Lower leg skin (tissue), 4 donors: ENCODE measurements at regions not wholly inside any gene's neighbourhood (a gene's known extent, or its start where the extent isn't known, plus 50 kb on each side); places are given as distances from the start of the nearest gene placed in this dataset.

ENCODE experiments used
- DNase-seq, 2 donors: peaks; one replicate each; pipeline ENCODE4 v3.0.0-alpha.2; 2019; ENCODE audit warnings: low spot score in 2 of 2
- H3K4me3 ChIP-seq: fragments of 200-600 bp; sonication (generic); 2 replicates; pipeline ENCODE4 v1.5.1; 2017; ENCODE audit warnings: mild to moderate bottlenecking, low read depth; ENCODE audit not compliant: poor library complexity, severe bottlenecking
- CTCF ChIP-seq, 3 donors: fragments of 450-650 bp; IDR thresholded peaks; one replicate each; pipeline ENCODE4 v1.5.1; 2016; ENCODE audit warnings: antibody characterized with exemption in 3 of 3, mild to moderate bottlenecking in 3 of 3, moderate library complexity in 2 of 3
- POLR2A ChIP-seq, 2 donors: fragments of 450-650 bp; IDR thresholded peaks; one replicate each; pipeline ENCODE4 v1.6.1; 2016 to 2017; ENCODE audit warnings: antibody characterized with exemption in 2 of 2, mild to moderate bottlenecking in 1 of 2, moderate library complexity in 1 of 2
- WGBS, 2 donors: methylation state at CpG; one replicate each; pipeline ENCODE4 v1.1.5; 2018; 5-methylcytosine and 5-hydroxymethylcytosine counted together
- intact Hi-C: fragments of 100-400 bp; cut with DNase I; formaldehyde crosslinking; loops from one replicate; pipeline ENCODE4 v1.15.0; 2023; ENCODE audit warnings: low total_unique reads

- no peak for DNase-seq
- no peak overlapping the region for H3K4me3 ChIP-seq
- 47 to 51% methylated on average over 2 of the region's 2 CpGs for WGBS, 2 donors
- intact Hi-C loops = no loop called here
- TF ChIP-seq CTCF (IDR thresholded peaks at IDR 0.05) (no peak), POLR2A (IDR thresholded peaks at IDR 0.05) (no peak)
These were observed 407.9 kb upstream of the CYLC2 start for GRCh38 chr9:102587281-102587680.

DNA sequence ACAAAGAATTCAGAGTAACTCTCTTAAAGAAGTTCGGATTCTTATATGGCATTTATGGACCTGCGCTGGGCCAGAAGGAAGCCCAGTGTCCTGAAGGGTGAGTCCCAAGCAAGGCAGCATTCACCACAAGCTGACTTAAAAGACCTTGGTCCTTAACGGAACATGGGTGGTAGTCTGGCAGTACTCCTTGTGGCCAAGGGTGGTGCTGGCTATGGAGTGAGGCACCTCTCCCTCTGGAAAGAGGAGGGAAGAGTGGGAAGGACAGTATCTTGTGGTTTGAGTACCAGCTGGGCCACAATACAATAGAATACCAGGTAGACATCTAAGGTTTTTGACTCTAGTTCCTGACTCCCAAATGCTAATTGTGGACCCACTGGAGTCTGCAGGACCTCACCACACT is 425.7 kb upstream of the CYLC2 start:
- intact Hi-C loops = no loop called here
- DNase-seq = no peak
- 87 to 93% methylated on average over 3 of the region's 3 CpGs for WGBS, 2 donors
- no peak overlapping the region for H3K4me3 ChIP-seq
- TF ChIP-seq CTCF (IDR thresholded peaks at IDR 0.05) (no peak), POLR2A (IDR thresholded peaks at IDR 0.05) (no peak)

- WGBS, 2 donors = 92 to 97% methylated on average over 1 of the region's 1 CpG
- no peak overlapping the region for H3K4me3 ChIP-seq
- intact Hi-C loops = no loop called here
- no peak for DNase-seq
- TF ChIP-seq CTCF (IDR thresholded peaks at IDR 0.05) (no peak), POLR2A (IDR thresholded peaks at IDR 0.05) (no peak)
These were observed 443.8 kb upstream of the CYLC2 start for GRCh38 chr9:102551346-102551745.

- no peak for DNase-seq
- TF ChIP-seq POLR2A (IDR thresholded peaks at IDR 0.05) (no peak), CTCF (IDR thresholded peaks at IDR 0.05) (no peak)
- WGBS, 2 donors = 77 to 84% methylated on average over 3 of the region's 3 CpGs
- intact Hi-C loops = no loop called here
- no peak overlapping the region for H3K4me3 ChIP-seq
These were observed 444.2 kb upstream of the CYLC2 start for GRCh38 chr9:102550886-102551285.

DNA sequence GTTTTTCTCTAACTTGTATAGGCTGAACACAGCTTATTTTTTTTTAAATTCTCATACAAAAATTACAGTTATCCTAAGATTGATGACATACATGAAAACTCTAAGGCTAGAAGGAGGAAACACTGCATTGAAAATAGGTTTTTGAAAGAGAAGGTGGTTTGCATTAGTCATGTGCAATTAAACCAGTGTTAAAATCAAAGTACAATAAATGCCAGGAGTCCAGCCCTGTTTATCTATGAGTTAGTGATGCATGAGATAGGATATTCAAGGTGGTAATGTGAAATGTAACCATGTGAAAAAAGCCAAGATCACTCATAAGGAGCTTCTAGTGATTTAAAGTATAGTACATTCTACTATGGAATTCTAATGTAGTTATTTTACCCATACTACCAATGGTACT is 444.9 kb upstream of the CYLC2 start:
- no peak for DNase-seq
- intact Hi-C loops = no loop called here
- H3K4me3 ChIP-seq = no peak overlapping the region
- TF ChIP-seq CTCF (IDR thresholded peaks at IDR 0.05) (no peak), POLR2A (IDR thresholded peaks at IDR 0.05) (no peak)

GRCh38 chr9:102534031-102534430 is 461.1 kb upstream of the CYLC2 start:
- TF ChIP-seq POLR2A (IDR thresholded peaks at IDR 0.05) (no peak), CTCF (IDR thresholded peaks at IDR 0.05) (no peak)
- no peak overlapping the region for H3K4me3 ChIP-seq
- WGBS, 2 donors = 32 to 48% methylated on average over 2 of the region's 2 CpGs
- no peak for DNase-seq
- intact Hi-C loops = no loop called here
